ENCODE measurements at regions not wholly inside any gene's neighbourhood (a gene's known extent, or its start where the extent isn't known, plus 50 kb on each side); places are given as distances from the start of the nearest gene placed in this dataset.

- peak overlapping the region; percentile 32 for H2AK5ac ChIP-seq (ENCODE audit: low read depth, low read length)
- peak overlapping the region; percentile 52; the same call in 2 of the 3 replicates for H2BK15ac ChIP-seq (ENCODE audit: low read depth, low read length)
- intact Hi-C loops (cut with micrococcal nuclease) (no loop called here), in situ Hi-C loops (cut with MboI; ENCODE audit: low sequenced_read_pairs) (no loop called here), dilution Hi-C loops (cut with HindIII; ENCODE audit: low sequenced_read_pairs, unreplicated experiment) (no loop called here)
- BruUV-seq (replicated peaks): no TSS peak
- DNase-seq: no peak
- H2BK20ac ChIP-seq (ENCODE audit: low read depth, low read length): peak overlapping the region; percentile 71; the same call in 1 of the 2 replicates
- no peaks in the 10 kb centered on the region for H3K79me1 ChIP-seq (ENCODE audit: low read depth in 1 of 2, low read length in 2 of 2)
- H3K4ac ChIP-seq (ENCODE audit: low read depth, low read length): peak overlapping the region; percentile 71; the same call in 1 of the 2 replicates
- H3K4me3 ChIP-seq (ENCODE audit: insufficient read depth, low read depth, low read length): no peak overlapping the region
- H3K9ac ChIP-seq (ENCODE audit: low read depth, low read length): no peak overlapping the region
- peak overlapping the region; percentile 60; the same call in 1 of the 2 replicates for H4K91ac ChIP-seq (ENCODE audit: insufficient read depth, low read depth, low read length)
- no peak overlapping the region for H3K23ac ChIP-seq (ENCODE audit: low read depth, low read length)
- peak overlapping the region; percentile 57 for H2AK9ac ChIP-seq (replicated peaks; ENCODE audit: low read depth, low read length, poor library complexity)
- no peaks in the 10 kb centered on the region for H3K9me3 ChIP-seq (ENCODE audit: control insufficient read depth, insufficient read depth, low read length)
- POLR2A ChIA-PET (ENCODE audit: unreplicated experiment): no interaction called here
- no peak overlapping the region for H3K4me2 ChIP-seq (ENCODE audit: low read depth, low read length)
- peaks cover 18% of the 10 kb centered on the region for H3K9me1 ChIP-seq (ENCODE audit: insufficient read depth, low read length)
- H3K4me1 ChIP-seq (ENCODE audit: control insufficient read depth, insufficient read depth, low read length): peaks cover 13% of the 10 kb centered on the region
- H3K18ac ChIP-seq (ENCODE audit: low read depth, low read length): peak overlapping the region; percentile 28; the same call in 1 of the 2 replicates
- H2BK5ac ChIP-seq (ENCODE audit: low read depth, low read length, poor library complexity, severe bottlenecking): no peak overlapping the region
- H2BK120ac ChIP-seq (ENCODE audit: low read depth, low read length): peak overlapping the region; percentile 84
- H3K14ac ChIP-seq (replicated peaks; ENCODE audit: low read depth, low read length): peak overlapping the region; percentile 85; the same call in 1 of the 2 replicates
- H3K56ac ChIP-seq (ENCODE audit: extremely low read depth, insufficient read depth, low read length): no peak overlapping the region
- CTCF ChIA-PET: no interaction called here
- no peak for ATAC-seq (ENCODE audit: low read depth)
- no peaks in the 10 kb centered on the region for H3K27me3 ChIP-seq (ENCODE audit: control insufficient read depth, insufficient read depth, low read length)
- no peak for TF ChIP-seq CTCF (conservative IDR thresholded peaks at IDR 0.05; ENCODE audit: low read depth, low read length)
- TF ChIP-seq SMC3 (IDR thresholded peaks at IDR 0.05; ENCODE audit: low read depth, low read length): no peak
- no peak for TF ChIP-seq NFE2L2 (IDR thresholded peaks at IDR 0.05; ENCODE audit: low read depth, low read length)
- TF ChIP-seq MAZ (IDR thresholded peaks at IDR 0.05; ENCODE audit: borderline replicate concordance, low read depth, low read length): no peak
- TF ChIP-seq RAD21 (IDR thresholded peaks at IDR 0.05; ENCODE audit: low read length): no peak
- no peak for TF ChIP-seq POLR2A (IDR thresholded peaks at IDR 0.05; ENCODE audit: low read depth, low read length)
- TF ChIP-seq RCOR1 (IDR thresholded peaks at IDR 0.05; ENCODE audit: insufficient replicate concordance, low read length): no peak
- no peak for TF ChIP-seq CEBPB (IDR thresholded peaks at IDR 0.05; ENCODE audit: low read depth, low read length)
- TF ChIP-seq RFX5 (IDR thresholded peaks at IDR 0.05; ENCODE audit: low read depth, low read length): no peak
- TF ChIP-seq CHD1 (IDR thresholded peaks at IDR 0.05; ENCODE audit: low read depth, low read length): no peak
- TF ChIP-seq ELK1 (IDR thresholded peaks at IDR 0.05; ENCODE audit: borderline replicate concordance, low read depth, low read length): no peak
- no peak for TF ChIP-seq BHLHE40 (IDR thresholded peaks at IDR 0.05; ENCODE audit: low read depth, low read length)
- no peak for TF ChIP-seq MXI1 (IDR thresholded peaks at IDR 0.05; ENCODE audit: borderline replicate concordance, low read depth, low read length)
- no peak for TF ChIP-seq USF2 (IDR thresholded peaks at IDR 0.05; ENCODE audit: low read depth, low read length)
- H4K8ac ChIP-seq (ENCODE audit: low read depth in 2 of 2, low read length in 2 of 2): peak overlapping the region; percentile 65 to 93; a peak in 3 of 4 replicates
- WGBS, 2 experiments (ENCODE audit: extremely low coverage in 2 of 2, insufficient read length in 1 of 2): no CpG with 5 or more reads among the region's 7 CpGs
- peak overlapping the region; percentile 81 for H2AFZ ChIP-seq (replicated peaks; ENCODE audit: low read length, poor library complexity)
- H4K20me1 ChIP-seq (ENCODE audit: insufficient read depth, low read length): no peaks in the 10 kb centered on the region
- peak overlapping the region; percentile 7; the same call in 1 of the 2 replicates for H4K5ac ChIP-seq (ENCODE audit: low read depth, low read length)
- no peak overlapping the region for H3K27ac ChIP-seq (ENCODE audit: insufficient read depth, low read length)
- no peaks in the 10 kb centered on the region for H3K36me3 ChIP-seq (ENCODE audit: control insufficient read depth, insufficient read depth, low read length)
Observed at GRCh38 chr20:17824676-17825251, 125.0 kb downstream of the BANF2 start.

Data from IMR-90 (cell line).